Fibroblast of lung (primary cell): ENCODE measurements at regions not wholly inside any gene's neighbourhood (a gene's known extent, or its start where the extent isn't known, plus 50 kb on each side); places are given as distances from the start of the nearest gene placed in this dataset.

Experiments used
- CTCF ChIP-seq, 2 donors: IDR thresholded peaks in 1 of 2; conservative IDR thresholded peaks in 1 of 2; 1 replicate in 1 of 2; 2 replicates in 1 of 2; pipeline ENCODE4 v1.5.1; 2011 to 2012; ENCODE audit warnings: low read length in 2 of 2, control low read depth in 1 of 2, inconsistent platforms in 1 of 2, low read depth in 1 of 2, mild to moderate bottlenecking in 1 of 2
- EZH2 ChIP-seq: IDR thresholded peaks from 2 replicates; pipeline ENCODE4 v1.5.1; 2012; ENCODE audit warnings: low read length, control low read depth, mild to moderate bottlenecking; ENCODE audit errors: missing control alignments

DNA sequence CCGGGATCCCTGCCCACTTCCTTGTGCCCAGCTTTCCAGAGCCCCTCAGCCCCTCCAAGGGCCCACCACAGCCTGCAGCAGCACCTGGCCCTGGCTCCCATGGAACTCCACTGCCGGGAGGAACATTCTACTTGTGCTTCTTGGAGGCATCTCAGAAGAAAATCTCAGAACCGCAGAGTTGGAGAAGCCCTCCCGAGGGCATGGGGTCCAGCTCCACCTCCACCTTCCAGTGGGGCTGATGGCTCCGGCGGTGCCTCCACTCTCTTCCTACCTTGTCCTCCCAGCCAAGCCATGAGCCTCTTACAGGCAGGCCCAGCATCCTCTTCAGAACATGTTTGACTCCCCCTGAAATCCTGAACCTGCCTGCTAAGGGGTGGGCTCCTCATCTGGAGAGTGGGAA, 79.4 kb upstream of the ZNF469 start:
- TF ChIP-seq CTCF (conservative IDR thresholded peaks at IDR 0.05 in 1 of 2, IDR thresholded peaks at IDR 0.05 in 1 of 2; ENCODE audit: low read depth in 1 of 2, low read length in 2 of 2): no peak
- TF ChIP-seq EZH2: no peak
